ENCODE measurements at regions not wholly inside any gene's neighbourhood (a gene's known extent, or its start where the extent isn't known, plus 50 kb on each side); places are given as distances from the start of the nearest gene placed in this dataset.

DNA sequence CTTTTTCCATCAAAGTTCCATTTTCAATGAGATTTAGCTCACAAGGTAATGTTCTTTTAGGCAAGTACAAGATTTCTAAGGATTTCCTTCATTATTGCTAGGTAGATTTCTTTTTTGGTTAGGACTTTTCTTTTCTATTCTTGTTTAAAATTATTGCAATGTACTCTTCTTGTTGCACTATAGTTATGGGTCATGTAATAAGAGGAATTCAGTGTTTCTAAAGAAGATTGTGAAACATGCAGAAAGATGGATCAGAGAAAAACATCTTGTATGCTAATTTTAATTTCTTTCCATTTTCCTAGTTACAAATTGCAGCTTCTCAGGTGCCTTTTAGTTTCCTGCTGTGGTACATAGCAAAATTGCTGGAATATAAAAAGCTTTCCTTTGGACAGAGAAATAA is 56.1 kb downstream of the BTG1 start:
- Histone ChIP-seq H3K4me1 (ENCODE audit: control insufficient read depth, insufficient read depth, low read length) (no peaks in the 10 kb centered on the region), H3K36me3 (ENCODE audit: control insufficient read depth, insufficient read depth, low read length) (no peaks in the 10 kb centered on the region), H3K27me3 (ENCODE audit: control insufficient read depth, insufficient read depth, low read length) (no peaks in the 10 kb centered on the region), H3K9me3 (ENCODE audit: control insufficient read depth, insufficient read depth, low read length) (no peaks in the 10 kb centered on the region), H3K9ac (ENCODE audit: low read depth, low read length) (no peak overlapping the region), H3K4me3 (ENCODE audit: low read depth, low read length) (no peak overlapping the region)

DNA sequence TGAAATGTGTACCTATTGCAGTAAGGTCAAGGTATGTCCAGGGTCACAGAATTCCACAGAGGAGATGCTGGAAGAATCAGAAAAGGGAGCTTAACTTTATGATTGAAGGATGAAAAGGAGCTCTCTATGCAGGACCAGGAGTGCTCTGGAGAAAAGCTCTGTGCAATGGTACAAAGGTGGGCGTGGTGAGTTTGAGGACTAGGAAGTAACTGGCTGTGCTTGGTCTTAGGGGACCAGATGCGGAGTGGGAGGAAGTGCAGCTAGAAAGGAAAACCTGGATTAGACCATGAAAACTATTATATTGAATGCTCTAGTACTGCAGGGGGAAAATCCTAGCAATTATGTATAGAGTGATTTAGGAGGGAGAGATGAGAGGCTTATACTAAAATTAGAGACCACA is 56.8 kb downstream of the BTG1 start:
- Histone ChIP-seq H3K4me1 (ENCODE audit: control insufficient read depth, insufficient read depth, low read length) (no peaks in the 10 kb centered on the region), H3K9ac (ENCODE audit: low read depth, low read length) (no peak overlapping the region), H3K36me3 (ENCODE audit: control insufficient read depth, insufficient read depth, low read length) (no peaks in the 10 kb centered on the region), H3K27me3 (ENCODE audit: control insufficient read depth, insufficient read depth, low read length) (no peaks in the 10 kb centered on the region), H3K4me3 (ENCODE audit: low read depth, low read length) (no peak overlapping the region), H3K9me3 (ENCODE audit: control insufficient read depth, insufficient read depth, low read length) (no peaks in the 10 kb centered on the region)

GRCh38 chr12:92085736-92086040 is 60.0 kb downstream of the BTG1 start:
- Histone ChIP-seq H3K36me3 (ENCODE audit: control insufficient read depth, insufficient read depth, low read length) (no peaks in the 10 kb centered on the region), H3K27me3 (ENCODE audit: control insufficient read depth, insufficient read depth, low read length) (no peaks in the 10 kb centered on the region), H3K9ac (ENCODE audit: low read depth, low read length) (no peak overlapping the region), H3K9me3 (ENCODE audit: control insufficient read depth, insufficient read depth, low read length) (no peaks in the 10 kb centered on the region), H3K4me3 (ENCODE audit: low read depth, low read length) (no peak overlapping the region), H3K4me1 (ENCODE audit: control insufficient read depth, insufficient read depth, low read length) (no peaks in the 10 kb centered on the region)

GRCh38 chr12:92085040-92085735 is 60.5 kb downstream of the BTG1 start:
- Histone ChIP-seq H3K4me3 (ENCODE audit: low read depth, low read length) (no peak overlapping the region), H3K4me1 (ENCODE audit: control insufficient read depth, insufficient read depth, low read length) (peaks cover 2% of the 10 kb centered on the region), H3K9me3 (ENCODE audit: control insufficient read depth, insufficient read depth, low read length) (no peaks in the 10 kb centered on the region), H3K9ac (ENCODE audit: low read depth, low read length) (no peak overlapping the region), H3K36me3 (ENCODE audit: control insufficient read depth, insufficient read depth, low read length) (no peaks in the 10 kb centered on the region), H3K27me3 (ENCODE audit: control insufficient read depth, insufficient read depth, low read length) (no peaks in the 10 kb centered on the region)

GRCh38 chr12:92080911-92081285 is 64.7 kb downstream of the BTG1 start:
- Histone ChIP-seq H3K27me3 (ENCODE audit: control insufficient read depth, insufficient read depth, low read length) (no peaks in the 10 kb centered on the region), H3K36me3 (ENCODE audit: control insufficient read depth, insufficient read depth, low read length) (no peaks in the 10 kb centered on the region), H3K4me1 (ENCODE audit: control insufficient read depth, insufficient read depth, low read length) (peaks cover 2% of the 10 kb centered on the region), H3K9ac (ENCODE audit: low read depth, low read length) (no peak overlapping the region), H3K4me3 (ENCODE audit: low read depth, low read length) (no peak overlapping the region), H3K9me3 (ENCODE audit: control insufficient read depth, insufficient read depth, low read length) (no peaks in the 10 kb centered on the region)

DNA sequence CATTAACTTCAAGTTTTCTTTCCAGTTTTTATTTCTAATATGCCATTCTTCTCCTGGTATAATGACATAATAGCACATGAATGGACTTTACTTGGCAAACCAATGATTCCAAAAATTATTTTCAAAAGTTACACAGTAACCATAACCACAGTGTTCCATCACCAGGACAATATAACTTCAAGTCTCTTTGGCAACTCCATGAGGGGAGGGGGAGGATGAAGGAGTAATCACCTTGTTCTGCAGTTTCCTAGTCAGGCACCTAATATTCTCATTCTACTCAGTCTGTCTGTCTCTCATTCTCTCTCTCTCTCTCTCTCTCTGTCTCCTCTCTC is 66.6 kb downstream of the BTG1 start:
- no peaks in the 10 kb centered on the region for H3K27me3 ChIP-seq (ENCODE audit: control insufficient read depth, insufficient read depth, low read length)
- H3K4me1 ChIP-seq (ENCODE audit: control insufficient read depth, insufficient read depth, low read length), result peaks cover 2% of the 10 kb centered on the region
- H3K4me3 ChIP-seq (ENCODE audit: low read depth, low read length), result no peak overlapping the region
- no peak overlapping the region for H3K9ac ChIP-seq (ENCODE audit: low read depth, low read length)
- no peaks in the 10 kb centered on the region for H3K9me3 ChIP-seq (ENCODE audit: control insufficient read depth, insufficient read depth, low read length)
- no peaks in the 10 kb centered on the region for H3K36me3 ChIP-seq (ENCODE audit: control insufficient read depth, insufficient read depth, low read length)

DNA sequence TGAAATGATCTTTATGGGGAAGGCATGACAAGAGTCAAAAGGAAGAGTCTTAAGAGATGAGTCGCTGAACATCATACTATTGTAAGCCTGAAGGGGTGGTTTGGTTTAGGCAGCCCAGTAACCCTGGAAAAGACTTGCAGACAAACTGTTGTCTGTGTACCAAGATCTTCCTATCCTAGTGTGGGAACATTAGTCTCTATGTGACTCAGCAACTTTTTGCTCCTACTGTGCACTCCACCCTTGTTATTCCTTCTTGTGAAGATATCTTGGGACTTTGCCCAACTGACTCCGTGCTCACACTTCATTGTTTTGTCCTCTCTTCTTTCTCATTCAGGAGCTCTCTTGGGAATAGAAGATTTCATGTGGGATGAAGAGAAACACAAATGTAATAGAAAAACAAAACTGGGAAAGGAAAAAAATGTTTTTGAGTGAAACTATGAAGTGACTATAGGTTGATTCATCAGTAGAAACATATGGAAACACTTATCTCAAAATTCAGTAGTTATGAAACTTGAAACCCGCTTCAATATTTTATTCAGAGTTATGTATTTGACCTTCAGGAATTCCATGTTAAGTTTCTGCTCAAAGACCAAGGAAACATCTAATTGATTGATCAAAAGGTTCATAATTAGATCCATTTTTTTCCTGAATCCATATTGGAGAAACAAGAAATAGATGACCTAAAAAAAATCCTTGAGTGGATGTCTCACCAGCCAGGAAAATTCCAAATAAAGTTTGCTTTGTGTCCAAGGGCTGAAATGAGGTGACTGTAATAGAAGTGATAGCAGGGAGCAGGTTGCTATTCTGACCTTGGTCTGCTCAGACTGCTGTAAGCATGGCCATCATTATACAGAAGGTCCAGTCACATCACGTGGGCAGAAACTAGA is 67.2 kb downstream of the BTG1 start:
- no peaks in the 10 kb centered on the region for H3K27me3 ChIP-seq (ENCODE audit: control insufficient read depth, insufficient read depth, low read length)
- no peaks in the 10 kb centered on the region for H3K9me3 ChIP-seq (ENCODE audit: control insufficient read depth, insufficient read depth, low read length)
- no peak overlapping the region for H3K9ac ChIP-seq (ENCODE audit: low read depth, low read length)
- H3K4me3 ChIP-seq (ENCODE audit: low read depth, low read length), result no peak overlapping the region
- no peaks in the 10 kb centered on the region for H3K36me3 ChIP-seq (ENCODE audit: control insufficient read depth, insufficient read depth, low read length)
- peaks cover 2% of the 10 kb centered on the region for H3K4me1 ChIP-seq (ENCODE audit: control insufficient read depth, insufficient read depth, low read length)

- H3K4me3 ChIP-seq (ENCODE audit: low read depth, low read length), result no peak overlapping the region
- no peaks in the 10 kb centered on the region for H3K9me3 ChIP-seq (ENCODE audit: control insufficient read depth, insufficient read depth, low read length)
- no peak overlapping the region for H3K9ac ChIP-seq (ENCODE audit: low read depth, low read length)
- no peaks in the 10 kb centered on the region for H3K27me3 ChIP-seq (ENCODE audit: control insufficient read depth, insufficient read depth, low read length)
- no peaks in the 10 kb centered on the region for H3K36me3 ChIP-seq (ENCODE audit: control insufficient read depth, insufficient read depth, low read length)
- peaks cover 2% of the 10 kb centered on the region for H3K4me1 ChIP-seq (ENCODE audit: control insufficient read depth, insufficient read depth, low read length)
These were observed 68.1 kb downstream of the BTG1 start for GRCh38 chr12:92077530-92077929.

- Histone ChIP-seq H3K9me3 (ENCODE audit: control insufficient read depth, insufficient read depth, low read length) (no peaks in the 10 kb centered on the region), H3K27me3 (ENCODE audit: control insufficient read depth, insufficient read depth, low read length) (no peaks in the 10 kb centered on the region), H3K9ac (ENCODE audit: low read depth, low read length) (no peak overlapping the region), H3K4me3 (ENCODE audit: low read depth, low read length) (no peak overlapping the region), H3K4me1 (ENCODE audit: control insufficient read depth, insufficient read depth, low read length) (peaks cover 2% of the 10 kb centered on the region), H3K36me3 (ENCODE audit: control insufficient read depth, insufficient read depth, low read length) (no peaks in the 10 kb centered on the region)
These were observed 69.5 kb downstream of the BTG1 start for GRCh38 chr12:92076101-92076500.

- Histone ChIP-seq H3K9me3 (ENCODE audit: control insufficient read depth, insufficient read depth, low read length) (no peaks in the 10 kb centered on the region), H3K4me1 (ENCODE audit: control insufficient read depth, insufficient read depth, low read length) (no peaks in the 10 kb centered on the region), H3K9ac (ENCODE audit: low read depth, low read length) (no peak overlapping the region), H3K36me3 (ENCODE audit: control insufficient read depth, insufficient read depth, low read length) (no peaks in the 10 kb centered on the region), H3K27me3 (ENCODE audit: control insufficient read depth, insufficient read depth, low read length) (no peaks in the 10 kb centered on the region), H3K4me3 (ENCODE audit: low read depth, low read length) (no peak overlapping the region)
These were observed 70.2 kb downstream of the BTG1 start for GRCh38 chr12:92075425-92075914.

GRCh38 chr12:92074889-92075288 is 70.8 kb downstream of the BTG1 start:
- Histone ChIP-seq H3K4me3 (ENCODE audit: low read depth, low read length) (no peak overlapping the region), H3K9ac (ENCODE audit: low read depth, low read length) (no peak overlapping the region), H3K27me3 (ENCODE audit: control insufficient read depth, insufficient read depth, low read length) (no peaks in the 10 kb centered on the region), H3K9me3 (ENCODE audit: control insufficient read depth, insufficient read depth, low read length) (no peaks in the 10 kb centered on the region), H3K36me3 (ENCODE audit: control insufficient read depth, insufficient read depth, low read length) (no peaks in the 10 kb centered on the region), H3K4me1 (ENCODE audit: control insufficient read depth, insufficient read depth, low read length) (no peaks in the 10 kb centered on the region)

DNA sequence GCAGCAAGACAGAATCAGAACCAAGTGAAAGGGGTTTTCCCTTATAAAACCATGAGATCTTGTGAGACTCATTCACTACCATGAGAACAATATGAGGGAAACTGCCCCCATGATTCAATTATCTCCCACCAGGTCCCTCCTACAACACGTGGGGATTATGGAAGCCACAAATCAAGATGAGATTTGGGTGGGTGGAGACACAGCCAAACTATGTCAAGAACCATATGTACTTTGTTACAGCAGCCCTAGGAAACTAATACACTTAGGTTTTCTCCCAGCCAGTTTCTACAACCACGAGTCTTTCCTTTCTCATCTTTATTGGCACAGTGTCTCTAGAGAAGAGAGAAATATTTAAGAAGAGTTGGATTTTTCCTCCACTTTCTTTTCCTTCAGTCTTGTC is 72.6 kb downstream of the BTG1 start:
- Histone ChIP-seq H3K27me3 (ENCODE audit: control insufficient read depth, insufficient read depth, low read length) (no peaks in the 10 kb centered on the region), H3K9ac (ENCODE audit: low read depth, low read length) (no peak overlapping the region), H3K9me3 (ENCODE audit: control insufficient read depth, insufficient read depth, low read length) (no peaks in the 10 kb centered on the region), H3K4me3 (ENCODE audit: low read depth, low read length) (no peak overlapping the region), H3K4me1 (ENCODE audit: control insufficient read depth, insufficient read depth, low read length) (no peaks in the 10 kb centered on the region), H3K36me3 (ENCODE audit: control insufficient read depth, insufficient read depth, low read length) (no peaks in the 10 kb centered on the region)

Measured in iPS-15b (cell line).